T follicular helper cell (primary cell): ENCODE measurements at regions not wholly inside any gene's neighbourhood (a gene's known extent, or its start where the extent isn't known, plus 50 kb on each side); places are given as distances from the start of the nearest gene placed in this dataset.
"Not testable (repeated sequence)": the region's sequence is repeated elsewhere in the genome, so short reads cannot be mapped to it uniquely, and the experiment has no call there.

Experiments used
- DNase-seq: peaks from one replicate; pipeline ENCODE4 v3.0.0-alpha.2; 2020; ENCODE audit warnings: low read depth

DNA sequence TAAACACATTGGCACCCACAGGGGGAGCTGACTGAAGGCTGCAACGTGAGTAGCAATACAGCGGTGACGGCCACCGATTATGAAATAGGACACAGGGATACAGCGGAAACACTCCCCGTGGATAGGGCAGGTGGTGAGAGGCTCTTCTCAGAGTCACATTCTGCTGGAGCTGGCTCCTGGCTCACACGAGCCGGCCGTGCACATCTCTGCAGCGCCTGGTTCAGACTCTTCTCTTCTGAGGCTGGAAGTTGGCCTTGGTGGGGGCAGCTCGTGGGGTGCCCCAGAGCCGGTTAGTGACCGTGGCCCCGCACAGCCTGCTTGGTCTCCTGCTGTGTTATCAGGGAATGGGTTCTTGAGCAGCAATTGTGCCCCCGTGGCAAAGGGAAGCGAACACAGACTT is 61.3 kb upstream of the EN2 start:
- no peak for DNase-seq

DNA sequence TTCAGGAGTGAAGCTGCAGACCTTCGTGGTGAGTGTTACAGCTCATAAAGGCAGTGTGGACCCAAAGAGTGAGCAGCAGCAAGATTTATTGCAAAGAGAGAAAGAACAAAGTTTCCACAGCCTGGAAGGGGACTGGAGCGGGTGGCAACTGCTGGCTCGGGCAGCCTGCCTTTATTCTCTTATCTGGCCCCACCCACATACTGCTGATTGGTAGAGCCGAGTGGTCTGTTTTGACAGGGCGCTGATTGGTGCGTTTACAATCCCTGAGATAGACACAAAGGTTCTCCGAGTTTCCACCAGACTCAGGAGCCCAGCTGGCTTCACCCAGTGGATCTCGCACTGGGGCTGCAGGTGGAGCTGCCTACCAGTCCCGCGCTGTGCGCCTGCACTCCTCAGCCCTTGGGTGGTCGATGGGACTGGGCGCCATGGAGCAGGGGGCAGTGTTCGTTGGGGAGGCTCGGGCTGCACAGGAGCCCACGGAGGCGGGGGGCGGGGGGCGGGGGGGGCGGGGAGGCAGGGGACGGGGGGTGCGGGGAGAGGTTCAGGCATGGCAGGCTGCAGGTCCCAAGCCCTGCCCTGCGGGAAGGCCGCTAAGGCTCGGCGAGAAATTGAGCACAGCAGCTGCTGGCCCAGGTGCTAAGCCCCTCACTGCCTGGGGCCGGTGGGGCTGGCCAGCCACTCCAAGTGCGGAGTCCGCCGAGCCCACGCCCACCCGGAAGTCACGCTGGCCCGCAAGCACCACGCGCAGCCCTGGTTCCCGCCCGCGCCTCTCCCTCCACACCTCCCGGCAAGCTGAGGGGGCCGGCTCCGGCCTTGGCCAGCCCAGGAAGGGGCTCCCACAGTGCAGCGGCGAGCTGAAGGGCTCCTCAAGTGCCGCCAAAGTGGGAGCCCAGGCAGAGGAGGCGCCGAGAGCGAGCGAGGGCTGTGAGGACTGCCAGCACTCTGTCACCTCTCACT is 59.9 kb upstream of the EN2 start:
- not testable (repeated sequence) for DNase-seq

DNA sequence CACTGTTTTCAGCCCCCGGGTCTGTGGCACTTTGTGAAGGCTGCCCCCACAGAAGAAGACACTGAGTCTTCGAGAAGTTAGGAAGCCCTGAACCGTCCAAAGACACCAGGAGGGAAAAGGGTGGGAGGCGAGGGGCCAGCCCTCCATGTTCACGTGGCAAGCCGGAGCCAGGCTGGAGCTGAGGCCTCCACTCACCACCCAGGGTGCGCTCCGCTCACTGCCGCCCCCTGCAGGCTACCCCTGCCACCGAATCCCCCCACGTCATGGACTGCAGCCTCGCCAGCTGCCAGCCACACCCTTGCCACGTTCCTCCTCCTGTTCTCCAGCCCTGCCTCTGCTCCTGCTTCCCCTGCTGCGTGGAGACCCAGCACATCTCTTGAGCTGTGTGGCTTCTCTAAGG is 59.0 kb upstream of the EN2 start:
- DNase-seq, result no peak

DNA sequence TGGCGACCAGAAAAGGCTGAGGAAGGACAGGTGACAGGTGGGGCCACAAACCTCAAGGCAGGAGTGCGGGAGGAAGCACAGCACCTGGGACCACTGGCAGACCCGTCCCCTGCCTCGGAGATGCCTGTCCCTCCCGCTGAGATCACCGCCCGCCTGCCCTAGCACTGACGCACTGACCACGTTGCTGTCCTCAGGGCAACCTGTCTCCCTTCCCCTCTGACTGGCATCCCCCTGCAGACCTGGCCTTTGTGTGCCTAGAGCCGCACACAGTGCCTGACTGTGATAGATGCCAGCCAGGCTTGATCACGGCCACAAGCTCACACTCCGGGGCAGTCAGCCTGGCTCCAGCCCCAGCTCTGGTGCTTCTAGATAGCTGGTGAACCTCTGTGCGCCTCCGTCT is 58.4 kb upstream of the EN2 start:
- DNase-seq, result no peak

DNA sequence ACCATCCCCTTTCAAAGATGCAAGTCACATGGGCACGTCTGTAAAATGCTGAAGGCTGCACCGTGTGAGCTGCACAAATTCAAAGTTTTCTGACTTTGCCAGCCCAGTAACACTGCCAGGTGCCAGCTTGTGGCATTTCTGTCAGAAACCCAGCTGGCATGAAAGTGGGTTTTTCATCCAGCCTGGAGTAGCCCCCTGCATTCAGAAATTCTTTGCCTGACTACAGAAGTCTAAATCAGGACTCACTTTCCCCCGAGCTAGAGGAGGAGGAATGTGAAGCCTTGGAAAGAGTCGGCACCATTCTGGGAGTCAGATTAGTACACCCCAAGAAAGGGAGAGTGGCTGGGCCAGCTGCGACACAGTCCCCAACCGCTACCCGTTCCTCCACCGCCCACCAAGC is 56.7 kb upstream of the EN2 start:
- DNase-seq, result no peak

DNA sequence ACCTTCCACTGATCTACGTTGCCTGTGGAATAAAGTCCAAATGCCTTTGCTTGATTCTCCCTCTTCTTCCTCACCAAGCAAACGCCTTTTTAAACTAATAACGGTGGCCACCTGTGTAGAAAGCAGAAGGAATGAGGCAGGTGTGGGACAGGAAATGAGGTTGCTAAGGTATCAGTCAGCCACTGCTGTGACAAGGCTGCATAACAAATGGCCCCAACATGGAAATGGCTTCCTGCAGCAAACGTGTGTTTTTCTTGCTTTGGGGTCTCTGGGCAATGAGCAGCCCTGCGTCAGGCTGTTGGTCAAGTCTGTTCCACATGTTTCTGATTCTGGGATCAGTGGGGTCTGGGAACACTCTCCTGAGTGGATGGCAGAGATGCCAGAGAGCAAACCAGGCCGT is 56.0 kb upstream of the EN2 start:
- no peak for DNase-seq

DNA sequence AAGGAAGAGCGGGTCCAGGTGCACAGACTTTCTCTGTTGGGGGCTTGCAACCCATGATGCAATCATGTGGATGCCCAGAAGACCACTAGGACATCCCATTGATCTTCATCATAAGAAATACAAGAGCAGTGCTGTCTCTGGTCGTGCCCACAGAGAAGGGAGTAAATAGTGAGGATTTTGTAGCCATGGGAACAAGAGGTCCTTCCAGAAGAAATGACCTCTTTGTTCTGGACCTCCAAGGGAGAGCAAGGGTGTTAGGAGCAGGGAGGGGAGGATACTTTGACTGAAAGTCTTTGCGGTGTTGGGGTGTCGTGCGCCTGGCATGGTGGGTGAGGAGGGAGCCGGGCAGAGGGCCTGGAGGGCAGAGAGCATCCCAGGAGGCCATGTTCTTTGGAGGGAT is 55.0 kb upstream of the EN2 start:
- DNase-seq, result no peak

DNA sequence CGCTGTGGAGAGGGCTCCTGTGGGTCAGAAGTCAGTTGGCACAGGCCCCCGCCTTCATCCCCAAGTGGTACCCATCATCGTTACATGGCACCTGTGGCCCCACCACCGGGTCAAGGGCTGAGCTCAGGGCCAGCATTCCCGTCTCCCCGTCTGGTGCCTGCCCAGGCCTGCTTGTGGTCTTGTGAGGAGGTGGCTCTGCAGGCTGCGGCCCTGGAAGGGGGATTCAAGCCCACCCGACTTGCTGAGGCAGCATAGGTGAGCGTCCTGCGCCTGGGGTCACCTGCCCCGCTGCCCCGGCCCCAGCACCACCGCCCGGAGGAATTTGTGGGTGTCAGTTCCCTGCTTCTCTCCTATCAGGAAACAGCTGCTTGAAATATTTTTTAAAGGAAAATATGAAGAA is 53.0 kb upstream of the EN2 start:
- no peak for DNase-seq

DNA sequence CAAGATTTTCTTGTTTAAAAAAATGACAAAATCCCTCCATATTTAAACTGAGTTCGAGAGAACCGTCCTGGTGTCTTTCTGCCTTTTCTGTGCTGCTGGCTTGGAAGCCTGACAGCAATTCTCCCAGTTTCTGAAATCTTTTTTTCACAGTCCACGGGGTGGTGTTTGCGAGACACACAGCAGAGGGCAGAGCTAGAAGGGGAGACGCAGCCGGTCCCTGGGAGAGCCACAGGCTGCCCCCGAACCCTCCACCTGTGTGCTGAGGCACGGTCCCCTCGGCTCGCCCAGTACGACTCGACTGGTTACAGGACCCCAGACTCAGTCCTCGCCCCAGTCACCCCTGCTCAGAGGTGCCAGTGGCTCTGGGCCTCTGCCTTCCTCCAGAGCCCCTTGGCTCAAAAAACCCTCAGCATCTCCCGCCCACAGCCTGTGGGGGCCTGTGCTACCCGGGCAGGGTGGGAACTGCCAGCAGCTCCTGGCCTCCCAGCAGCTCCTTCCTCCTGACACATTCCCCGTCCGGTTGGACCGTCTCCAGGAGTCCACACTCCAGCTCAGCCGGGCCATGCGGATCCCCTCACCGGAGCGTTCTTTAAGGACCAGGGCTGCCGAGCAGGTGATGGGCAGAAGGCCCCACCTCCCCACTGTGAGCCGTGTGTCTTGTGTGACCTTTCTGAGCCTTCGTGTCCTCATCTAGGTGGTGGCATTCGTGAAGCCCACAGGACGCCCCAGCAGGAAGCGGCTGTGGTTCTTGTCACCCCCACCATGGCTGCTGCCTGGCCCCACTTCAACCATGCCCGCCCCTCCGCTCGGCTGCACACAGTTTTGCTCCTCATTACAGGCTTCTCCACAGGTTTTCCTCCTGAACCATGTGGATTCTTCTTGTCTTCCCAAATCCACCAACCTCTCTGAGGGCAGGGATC is 52.3 kb upstream of the EN2 start:
- no peak for DNase-seq

DNA sequence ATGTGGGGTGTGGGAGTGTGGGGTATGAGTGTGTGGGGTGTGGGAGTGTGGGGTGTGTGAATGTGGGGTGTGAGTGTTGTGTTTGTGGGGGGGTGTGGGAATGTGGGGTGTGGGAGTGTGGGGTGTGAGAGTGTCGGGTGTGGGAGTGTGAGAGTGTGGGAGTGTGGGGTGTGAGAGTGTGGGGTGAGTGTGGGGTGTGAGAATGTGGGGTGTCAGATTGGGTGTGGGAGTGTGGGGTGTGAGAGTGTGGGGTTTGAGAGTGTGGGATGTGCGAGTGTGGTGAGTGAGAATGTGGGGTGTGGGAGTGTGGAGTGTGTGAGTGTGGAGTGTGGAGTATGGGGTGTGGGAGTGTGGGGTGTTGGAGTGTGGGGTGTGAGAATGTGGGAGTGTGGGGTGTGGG is 50.1 kb upstream of the EN2 start:
- no peak for DNase-seq
